ENCODE measurements at regions not wholly inside any gene's neighbourhood (a gene's known extent, or its start where the extent isn't known, plus 50 kb on each side); places are given as distances from the start of the nearest gene placed in this dataset.

- TF ChIP-seq, protein P1, sequence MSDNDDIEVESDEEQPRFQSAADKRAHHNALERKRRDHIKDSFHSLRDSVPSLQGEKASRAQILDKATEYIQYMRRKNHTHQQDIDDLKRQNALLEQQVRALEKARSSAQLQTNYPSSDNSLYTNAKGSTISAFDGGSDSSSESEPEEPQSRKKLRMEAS (CRISPR knock-in tag; IDR thresholded peaks at IDR 0.05) = no peak
- no peak for TF ChIP-seq ZNF671 (CRISPR knock-in tag; IDR thresholded peaks at IDR 0.05)
- no peak for TF ChIP-seq ZNF121 (CRISPR knock-in tag; IDR thresholded peaks at IDR 0.05)
- TF ChIP-seq ETV6 (CRISPR knock-in tag; IDR thresholded peaks at IDR 0.05) = no peak
Observed at GRCh38 chr2:15738225-15738546, 146.5 kb downstream of the DDX1 start (continued).

- ATAC-seq = no peak
- H3K4me3 Mint-ChIP-seq = no peak overlapping the region
- no peak overlapping the region for H3K27ac Mint-ChIP-seq
- TF ChIP-seq ZNF219 (CRISPR knock-in tag; IDR thresholded peaks at IDR 0.05; ENCODE audit: borderline replicate concordance) = no peak
- TF ChIP-seq, protein P2, sequence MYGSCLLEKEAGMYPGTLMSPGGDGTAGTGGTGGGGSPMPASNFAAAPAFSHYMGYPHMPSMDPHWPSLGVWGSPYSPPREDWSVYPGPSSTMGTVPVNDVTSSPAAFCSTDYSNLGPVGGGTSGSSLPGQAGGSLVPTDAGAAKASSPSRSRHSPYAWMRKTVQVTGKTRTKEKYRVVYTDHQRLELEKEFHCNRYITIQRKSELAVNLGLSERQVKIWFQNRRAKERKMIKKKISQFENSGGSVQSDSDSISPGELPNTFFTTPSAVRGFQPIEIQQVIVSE (CRISPR knock-in tag; IDR thresholded peaks at IDR 0.05; ENCODE audit: borderline replicate concordance) = no peak
- no peak for TF ChIP-seq ZMAT4 (CRISPR knock-in tag; IDR thresholded peaks at IDR 0.05)
- no peak for TF ChIP-seq NFE2L1 (CRISPR knock-in tag; IDR thresholded peaks at IDR 0.05)
- TF ChIP-seq ZNF423 (CRISPR knock-in tag; IDR thresholded peaks at IDR 0.05) = no peak
- TF ChIP-seq NR1H2 (CRISPR knock-in tag; IDR thresholded peaks at IDR 0.05) = no peak
- TF ChIP-seq, protein P3, sequence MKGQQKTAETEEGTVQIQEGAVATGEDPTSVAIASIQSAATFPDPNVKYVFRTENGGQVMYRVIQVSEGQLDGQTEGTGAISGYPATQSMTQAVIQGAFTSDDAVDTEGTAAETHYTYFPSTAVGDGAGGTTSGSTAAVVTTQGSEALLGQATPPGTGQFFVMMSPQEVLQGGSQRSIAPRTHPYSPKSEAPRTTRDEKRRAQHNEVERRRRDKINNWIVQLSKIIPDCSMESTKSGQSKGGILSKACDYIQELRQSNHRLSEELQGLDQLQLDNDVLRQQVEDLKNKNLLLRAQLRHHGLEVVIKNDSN (CRISPR knock-in tag; IDR thresholded peaks at IDR 0.05) = no peak
- no peak for TF ChIP-seq HMGA2 (CRISPR knock-in tag; IDR thresholded peaks at IDR 0.05)
- no peak for TF ChIP-seq ZNF232 (CRISPR knock-in tag; IDR thresholded peaks at IDR 0.05)
- no peak for TF ChIP-seq MXD4 (CRISPR knock-in tag; IDR thresholded peaks at IDR 0.05; ENCODE audit: borderline replicate concordance)
- TF ChIP-seq KAT7 (CRISPR knock-in tag; IDR thresholded peaks at IDR 0.05; ENCODE audit: borderline replicate concordance) = no peak
- no peak for TF ChIP-seq GRHL2 (CRISPR knock-in tag; IDR thresholded peaks at IDR 0.05; ENCODE audit: insufficient replicate concordance, severe bottlenecking)
- no peak for TF ChIP-seq JUN (CRISPR knock-in tag; IDR thresholded peaks at IDR 0.05)
- TF ChIP-seq SOX15 (CRISPR knock-in tag; IDR thresholded peaks at IDR 0.05) = no peak
- TF ChIP-seq ZNF138 (CRISPR knock-in tag; conservative IDR thresholded peaks at IDR 0.05) = no peak
- TF ChIP-seq, protein P4, sequence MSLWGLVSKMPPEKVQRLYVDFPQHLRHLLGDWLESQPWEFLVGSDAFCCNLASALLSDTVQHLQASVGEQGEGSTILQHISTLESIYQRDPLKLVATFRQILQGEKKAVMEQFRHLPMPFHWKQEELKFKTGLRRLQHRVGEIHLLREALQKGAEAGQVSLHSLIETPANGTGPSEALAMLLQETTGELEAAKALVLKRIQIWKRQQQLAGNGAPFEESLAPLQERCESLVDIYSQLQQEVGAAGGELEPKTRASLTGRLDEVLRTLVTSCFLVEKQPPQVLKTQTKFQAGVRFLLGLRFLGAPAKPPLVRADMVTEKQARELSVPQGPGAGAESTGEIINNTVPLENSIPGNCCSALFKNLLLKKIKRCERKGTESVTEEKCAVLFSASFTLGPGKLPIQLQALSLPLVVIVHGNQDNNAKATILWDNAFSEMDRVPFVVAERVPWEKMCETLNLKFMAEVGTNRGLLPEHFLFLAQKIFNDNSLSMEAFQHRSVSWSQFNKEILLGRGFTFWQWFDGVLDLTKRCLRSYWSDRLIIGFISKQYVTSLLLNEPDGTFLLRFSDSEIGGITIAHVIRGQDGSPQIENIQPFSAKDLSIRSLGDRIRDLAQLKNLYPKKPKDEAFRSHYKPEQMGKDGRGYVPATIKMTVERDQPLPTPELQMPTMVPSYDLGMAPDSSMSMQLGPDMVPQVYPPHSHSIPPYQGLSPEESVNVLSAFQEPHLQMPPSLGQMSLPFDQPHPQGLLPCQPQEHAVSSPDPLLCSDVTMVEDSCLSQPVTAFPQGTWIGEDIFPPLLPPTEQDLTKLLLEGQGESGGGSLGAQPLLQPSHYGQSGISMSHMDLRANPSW (CRISPR knock-in tag; conservative IDR thresholded peaks at IDR 0.05; ENCODE audit: low read depth) = no peak
- H3K9me3 Mint-ChIP-seq = peaks cover 27% of the 10 kb centered on the region
- DNase-seq (ENCODE audit: low spot score) = no peak
- peaks cover 17% of the 10 kb centered on the region for H3K4me1 Mint-ChIP-seq
- no peaks in the 10 kb centered on the region; the same call in 1 of the 2 replicates for H3K27me3 Mint-ChIP-seq (ENCODE audit: low read depth)
- 0 out of 2 replicates have a peak, but pooled peaks cover 5% of the 10 kb centered on the region for H3K36me3 Mint-ChIP-seq
- ChIA-PET POLR2A (no interaction called here), CTCF (no interaction called here)
Observed at GRCh38 chr2:15738943-15739342, 147.3 kb downstream of the DDX1 start.

DNA sequence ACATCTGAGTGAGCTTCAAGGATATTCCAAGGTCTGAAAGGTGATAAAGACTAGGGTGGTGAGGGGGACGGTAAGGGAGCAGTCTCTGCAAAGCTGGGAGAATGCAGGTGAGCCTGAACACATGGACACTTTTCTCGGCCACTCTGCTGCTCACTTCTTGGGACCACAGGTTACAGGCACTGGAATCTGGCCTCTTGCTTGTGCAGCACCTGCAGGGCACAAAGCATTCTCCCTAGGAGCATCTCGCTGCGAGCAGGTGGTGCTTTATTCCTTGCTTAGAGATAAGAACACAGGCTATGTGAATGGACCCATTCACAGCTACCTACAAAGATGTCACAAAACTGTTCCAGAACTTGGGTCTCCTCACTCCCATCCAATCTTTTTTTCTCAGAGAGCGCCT is 153.2 kb downstream of the DDX1 start:
- DNase-seq (ENCODE audit: low spot score) (no peak), ATAC-seq (no peak)
- ChIA-PET CTCF (interaction anchor here (0.6 kb wide), 1 partner anchor 108 kb away, joined by 3 read pairs; no protein-coding TSS in a partner anchor), POLR2A (no interaction called here)
- H3K36me3 Mint-ChIP-seq = 0 out of 2 replicates have a peak, but pooled peaks cover 5% of the 10 kb centered on the region
- no peak overlapping the region for H3K27ac Mint-ChIP-seq
- peaks cover 20% of the 10 kb centered on the region for H3K9me3 Mint-ChIP-seq
- H3K4me3 Mint-ChIP-seq = no peak overlapping the region
- H3K4me1 Mint-ChIP-seq = peaks cover 22% of the 10 kb centered on the region
- peaks cover 2% of the 10 kb centered on the region; the same call in 1 of the 2 replicates for H3K27me3 Mint-ChIP-seq (ENCODE audit: low read depth)
- TF ChIP-seq TEAD1 (CRISPR knock-in tag; IDR thresholded peaks at IDR 0.05) (no peak), NR1H2 (CRISPR knock-in tag; IDR thresholded peaks at IDR 0.05) (no peak), ZNF232 (CRISPR knock-in tag; IDR thresholded peaks at IDR 0.05) (no peak), ZNF423 (CRISPR knock-in tag; IDR thresholded peaks at IDR 0.05) (no peak), PRRX2 (CRISPR knock-in tag; IDR thresholded peaks at IDR 0.05) (no peak), PRDM15 (CRISPR knock-in tag; IDR thresholded peaks at IDR 0.05) (no peak), ZNF121 (CRISPR knock-in tag; IDR thresholded peaks at IDR 0.05) (no peak)
- TF ChIP-seq, protein P5, sequence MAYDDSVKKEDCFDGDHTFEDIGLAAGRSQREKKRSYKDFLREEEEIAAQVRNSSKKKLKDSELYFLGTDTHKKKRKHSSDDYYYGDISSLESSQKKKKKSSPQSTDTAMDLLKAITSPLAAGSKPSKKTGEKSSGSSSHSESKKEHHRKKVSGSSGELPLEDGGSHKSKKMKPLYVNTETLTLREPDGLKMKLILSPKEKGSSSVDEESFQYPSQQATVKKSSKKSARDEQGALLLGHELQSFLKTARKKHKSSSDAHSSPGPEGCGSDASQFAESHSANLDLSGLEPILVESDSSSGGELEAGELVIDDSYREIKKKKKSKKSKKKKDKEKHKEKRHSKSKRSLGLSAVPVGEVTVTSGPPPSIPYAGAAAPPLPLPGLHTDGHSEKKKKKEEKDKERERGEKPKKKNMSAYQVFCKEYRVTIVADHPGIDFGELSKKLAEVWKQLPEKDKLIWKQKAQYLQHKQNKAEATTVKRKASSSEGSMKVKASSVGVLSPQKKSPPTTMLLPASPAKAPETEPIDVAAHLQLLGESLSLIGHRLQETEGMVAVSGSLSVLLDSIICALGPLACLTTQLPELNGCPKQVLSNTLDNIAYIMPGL (CRISPR knock-in tag; IDR thresholded peaks at IDR 0.05) = no peak
- TF ChIP-seq, protein P6, sequence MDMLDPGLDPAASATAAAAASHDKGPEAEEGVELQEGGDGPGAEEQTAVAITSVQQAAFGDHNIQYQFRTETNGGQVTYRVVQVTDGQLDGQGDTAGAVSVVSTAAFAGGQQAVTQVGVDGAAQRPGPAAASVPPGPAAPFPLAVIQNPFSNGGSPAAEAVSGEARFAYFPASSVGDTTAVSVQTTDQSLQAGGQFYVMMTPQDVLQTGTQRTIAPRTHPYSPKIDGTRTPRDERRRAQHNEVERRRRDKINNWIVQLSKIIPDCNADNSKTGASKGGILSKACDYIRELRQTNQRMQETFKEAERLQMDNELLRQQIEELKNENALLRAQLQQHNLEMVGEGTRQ (CRISPR knock-in tag; IDR thresholded peaks at IDR 0.05) = no peak
